ENCODE measurements at regions not wholly inside any gene's neighbourhood (a gene's known extent, or its start where the extent isn't known, plus 50 kb on each side); places are given as distances from the start of the nearest gene placed in this dataset.
"Not testable (repeated sequence)": the region's sequence is repeated elsewhere in the genome, so short reads cannot be mapped to it uniquely, and the experiment has no call there.

DNA sequence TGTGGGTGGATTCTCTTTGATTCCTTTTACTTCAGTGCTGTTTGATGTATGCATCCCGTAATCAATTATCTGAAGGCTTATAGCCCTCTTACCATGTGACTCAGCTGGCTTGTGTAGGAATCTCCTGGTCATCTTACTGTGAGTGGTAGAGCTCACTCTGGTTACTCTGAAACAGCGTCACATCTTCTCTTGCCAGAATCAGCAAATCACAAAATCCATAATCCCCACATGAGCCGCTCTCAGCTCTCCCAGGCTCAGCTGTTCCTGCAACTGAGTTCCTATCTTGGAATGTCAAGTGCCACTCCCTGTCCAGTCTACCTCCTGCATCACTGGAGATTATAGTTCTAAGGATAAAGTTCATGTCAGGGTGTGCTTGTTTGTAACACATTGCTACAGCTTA lies 278.0 kb downstream of the FBXO8 start:
- DNase-seq (no peak), ATAC-seq (no peak)
- Histone ChIP-seq H3K9me3 (no peaks in the 10 kb centered on the region), H3K27me3 (no peaks in the 10 kb centered on the region), H3K27ac (no peak overlapping the region), H3K4me1 (no peaks in the 10 kb centered on the region), H3K36me3 (no peaks in the 10 kb centered on the region), H3K4me3 (no peak overlapping the region)
- TF ChIP-seq POLR2A (IDR thresholded peaks at IDR 0.05) = no peak
- TF ChIP-seq, protein P1, sequence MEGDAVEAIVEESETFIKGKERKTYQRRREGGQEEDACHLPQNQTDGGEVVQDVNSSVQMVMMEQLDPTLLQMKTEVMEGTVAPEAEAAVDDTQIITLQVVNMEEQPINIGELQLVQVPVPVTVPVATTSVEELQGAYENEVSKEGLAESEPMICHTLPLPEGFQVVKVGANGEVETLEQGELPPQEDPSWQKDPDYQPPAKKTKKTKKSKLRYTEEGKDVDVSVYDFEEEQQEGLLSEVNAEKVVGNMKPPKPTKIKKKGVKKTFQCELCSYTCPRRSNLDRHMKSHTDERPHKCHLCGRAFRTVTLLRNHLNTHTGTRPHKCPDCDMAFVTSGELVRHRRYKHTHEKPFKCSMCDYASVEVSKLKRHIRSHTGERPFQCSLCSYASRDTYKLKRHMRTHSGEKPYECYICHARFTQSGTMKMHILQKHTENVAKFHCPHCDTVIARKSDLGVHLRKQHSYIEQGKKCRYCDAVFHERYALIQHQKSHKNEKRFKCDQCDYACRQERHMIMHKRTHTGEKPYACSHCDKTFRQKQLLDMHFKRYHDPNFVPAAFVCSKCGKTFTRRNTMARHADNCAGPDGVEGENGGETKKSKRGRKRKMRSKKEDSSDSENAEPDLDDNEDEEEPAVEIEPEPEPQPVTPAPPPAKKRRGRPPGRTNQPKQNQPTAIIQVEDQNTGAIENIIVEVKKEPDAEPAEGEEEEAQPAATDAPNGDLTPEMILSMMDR (IDR thresholded peaks at IDR 0.05) = no peak
- 64% methylated on average over 3 of the region's 3 CpGs for WGBS (ENCODE audit: insufficient coverage, low coverage, low lambda C conversion rate, missing lambda C conversion rate)
- intact Hi-C loops (cut with DNase I) = no loop called here

DNA sequence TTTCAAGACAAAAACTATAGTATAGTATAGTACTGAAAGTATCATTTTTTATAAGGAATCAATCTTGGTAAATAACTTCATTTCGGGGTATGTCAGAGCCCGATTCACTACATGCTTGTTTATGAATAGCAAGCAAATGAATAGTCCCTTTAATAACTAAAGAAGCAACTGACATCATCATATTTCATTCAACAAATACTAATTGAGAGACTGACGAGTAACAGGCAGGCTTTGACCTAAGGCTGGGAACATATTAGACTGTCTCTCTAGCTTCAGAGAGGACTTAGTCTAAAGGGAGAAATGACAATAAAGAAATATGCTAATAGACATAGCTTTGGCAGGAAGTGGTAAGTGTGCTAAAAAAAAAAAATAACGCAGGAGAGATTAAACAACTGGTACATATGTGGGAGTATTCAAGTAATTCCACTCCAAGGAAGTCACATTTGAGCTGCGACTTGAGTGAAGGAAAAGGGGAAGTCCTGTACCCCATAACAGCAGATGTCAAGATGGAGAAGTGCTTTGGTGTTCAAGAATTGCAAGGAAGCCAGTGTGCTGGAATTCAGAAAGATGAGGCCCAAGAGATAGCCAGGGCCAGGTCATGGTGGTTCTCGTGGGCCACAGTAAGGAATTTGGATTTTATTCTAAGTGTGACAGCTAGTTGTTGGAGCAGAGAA lies 284.9 kb downstream of the FBXO8 start:
- no peaks in the 10 kb centered on the region for H3K9me3 ChIP-seq
- H3K27ac ChIP-seq = no peak overlapping the region
- DNase-seq (no peak), ATAC-seq (no peak)
- WGBS (ENCODE audit: insufficient coverage, low coverage, low lambda C conversion rate, missing lambda C conversion rate) = 32% methylated on average over 6 of the region's 6 CpGs
- no peaks in the 10 kb centered on the region for H3K36me3 ChIP-seq
- intact Hi-C loops (cut with DNase I) = no loop called here
- H3K27me3 ChIP-seq = no peaks in the 10 kb centered on the region
- TF ChIP-seq POLR2A (IDR thresholded peaks at IDR 0.05) = no peak
- TF ChIP-seq, protein P1 (IDR thresholded peaks at IDR 0.05) = no peak
- H3K4me3 ChIP-seq = no peak overlapping the region
- H3K4me1 ChIP-seq = no peaks in the 10 kb centered on the region

DNA sequence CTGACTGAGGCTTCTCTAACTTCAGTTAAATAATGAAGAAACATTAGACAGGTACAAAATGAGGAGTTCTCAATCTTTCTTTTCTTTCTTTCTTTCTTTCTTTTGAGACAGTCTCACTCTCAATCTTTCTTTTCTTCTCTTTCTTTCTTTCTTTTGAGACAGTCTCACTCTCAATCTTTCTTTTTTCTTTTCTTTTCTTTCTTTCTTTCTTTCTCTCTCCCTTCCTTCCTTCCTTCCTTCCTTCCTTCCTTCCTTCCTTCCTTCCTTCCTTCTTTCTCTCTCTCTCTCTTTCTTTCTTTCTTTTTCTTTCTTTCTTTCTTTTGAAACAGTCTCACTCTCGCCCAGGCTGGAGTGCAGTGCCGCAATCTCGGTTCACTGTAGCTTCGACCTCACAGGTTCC lies 287.7 kb downstream of the FBXO8 start:
- H3K27me3 ChIP-seq; H3K9me3 ChIP-seq; H3K27ac ChIP-seq; intact Hi-C loops (cut with DNase I); ATAC-seq; DNase-seq; H3K4me1 ChIP-seq; H3K4me3 ChIP-seq; H3K36me3 ChIP-seq: not testable (repeated sequence)
- WGBS (ENCODE audit: insufficient coverage, low coverage, low lambda C conversion rate, missing lambda C conversion rate) = 70% methylated on average over 4 of the region's 4 CpGs

- ATAC-seq (no peak), DNase-seq (no peak)
- intact Hi-C loops (cut with DNase I) = no loop called here
- WGBS (ENCODE audit: insufficient coverage, low coverage, low lambda C conversion rate, missing lambda C conversion rate) = 35% methylated on average over 3 of the region's 3 CpGs
- Histone ChIP-seq H3K9me3 (no peaks in the 10 kb centered on the region), H3K27ac (no peak overlapping the region), H3K4me1 (no peaks in the 10 kb centered on the region), H3K4me3 (no peak overlapping the region), H3K27me3 (no peaks in the 10 kb centered on the region), H3K36me3 (no peaks in the 10 kb centered on the region)
- TF ChIP-seq, protein P1 (IDR thresholded peaks at IDR 0.05) = no peak
- no peak for TF ChIP-seq POLR2A (IDR thresholded peaks at IDR 0.05)
Measured at GRCh38 chr4:173991814-173992213, 291.7 kb downstream of the FBXO8 start.

- intact Hi-C loops (cut with DNase I) = no loop called here
- no peak overlapping the region for H3K4me3 ChIP-seq
- DNase-seq (no peak), ATAC-seq (no peak)
- H3K36me3 ChIP-seq = no peaks in the 10 kb centered on the region
- TF ChIP-seq, protein P1 (IDR thresholded peaks at IDR 0.05) = no peak
- no peaks in the 10 kb centered on the region for H3K9me3 ChIP-seq
- H3K27me3 ChIP-seq = no peaks in the 10 kb centered on the region
- peak overlapping the region in 1 of 3 donors; percentile 5 for H3K27ac ChIP-seq
- 61% methylated on average over 1 of the region's 1 CpG for WGBS (ENCODE audit: insufficient coverage, low coverage, low lambda C conversion rate, missing lambda C conversion rate)
- no peaks in the 10 kb centered on the region for H3K4me1 ChIP-seq
Measured at GRCh38 chr4:173991316-173991715, 292.2 kb downstream of the FBXO8 start.

Data from right lobe of liver (tissue), 6 donors.